BE2C (cell line): ENCODE measurements at regions not wholly inside any gene's neighbourhood (a gene's known extent, or its start where the extent isn't known, plus 50 kb on each side); places are given as distances from the start of the nearest gene placed in this dataset.
A peak's percentile ranks its signal among the peaks of the same experiment; 100 is the strongest.

Experiments
- DNase-seq: peaks from one replicate; pipeline ENCODE4 v3.0.0-alpha.2; 2020
- H3K27me3 ChIP-seq: fragments of 250-450 bp; sonication (Bioruptor Pico); 2 replicates; pipeline ENCODE4 v1.5.1; 2020; ENCODE audit warnings: mild to moderate bottlenecking
- H3K36me3 ChIP-seq: fragments of 250-450 bp; sonication (Bioruptor Pico); 2 replicates; pipeline ENCODE4 v1.5.1; 2020; ENCODE audit warnings: mild to moderate bottlenecking
- H3K4me1 ChIP-seq: fragments of 250-450 bp; sonication (Bioruptor Pico); 2 replicates; pipeline ENCODE4 v1.5.1; 2020
- H3K4me3 ChIP-seq: 2 replicates; pipeline ENCODE4 v1.5.1; 2011; ENCODE audit warnings: low read depth, low read length
- H3K9me3 ChIP-seq: fragments of 250-450 bp; sonication (Bioruptor Pico); 2 replicates; pipeline ENCODE4 v1.5.1; 2020
- TF ChIP-seq, protein P1 (sequence below): IDR thresholded peaks from 2 replicates; pipeline ENCODE4 v1.5.1; 2012; ENCODE audit warnings: mild to moderate bottlenecking, low read depth, low read length

DNA sequence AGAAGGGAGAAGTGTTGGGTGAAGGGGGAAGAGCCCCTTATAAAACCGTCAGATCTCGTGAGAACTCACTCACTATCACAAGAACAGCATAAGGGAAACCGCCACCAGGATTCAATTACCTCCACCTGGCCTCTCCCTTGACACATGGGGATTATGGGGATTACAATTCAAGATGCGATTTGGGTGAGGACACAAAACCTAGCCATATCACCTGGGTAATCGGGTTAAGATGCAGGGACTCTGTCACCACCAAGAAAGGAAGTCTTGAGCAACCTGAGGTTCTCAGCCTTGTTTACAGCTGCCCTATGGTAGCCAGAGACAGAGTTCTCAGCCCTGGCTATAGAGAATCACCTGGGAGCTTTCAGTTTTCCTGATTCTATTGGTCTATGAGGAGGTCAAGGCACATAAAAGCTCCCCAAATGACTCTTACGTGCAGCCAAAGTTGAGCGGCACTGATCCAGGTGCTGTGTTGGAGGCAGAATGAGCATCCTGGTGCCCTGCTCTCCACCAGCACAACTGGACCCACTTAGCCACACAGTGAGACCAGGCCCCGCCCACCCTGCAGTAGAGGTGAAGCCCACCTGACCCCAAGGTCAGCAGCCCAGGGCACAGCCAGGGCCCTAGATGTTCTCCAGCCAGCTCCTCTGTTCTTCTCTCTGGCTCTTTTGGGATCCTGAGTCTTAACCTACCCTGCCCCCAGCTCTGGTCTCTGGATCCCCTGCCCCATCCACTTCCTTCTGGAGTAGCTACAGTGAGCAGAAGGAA, 138.5 kb upstream of the CDH5 start:
- H3K4me1 ChIP-seq: no peaks in the 10 kb centered on the region
- no peak overlapping the region for H3K4me3 ChIP-seq
- no peaks in the 10 kb centered on the region for H3K9me3 ChIP-seq
- TF ChIP-seq, protein P1, sequence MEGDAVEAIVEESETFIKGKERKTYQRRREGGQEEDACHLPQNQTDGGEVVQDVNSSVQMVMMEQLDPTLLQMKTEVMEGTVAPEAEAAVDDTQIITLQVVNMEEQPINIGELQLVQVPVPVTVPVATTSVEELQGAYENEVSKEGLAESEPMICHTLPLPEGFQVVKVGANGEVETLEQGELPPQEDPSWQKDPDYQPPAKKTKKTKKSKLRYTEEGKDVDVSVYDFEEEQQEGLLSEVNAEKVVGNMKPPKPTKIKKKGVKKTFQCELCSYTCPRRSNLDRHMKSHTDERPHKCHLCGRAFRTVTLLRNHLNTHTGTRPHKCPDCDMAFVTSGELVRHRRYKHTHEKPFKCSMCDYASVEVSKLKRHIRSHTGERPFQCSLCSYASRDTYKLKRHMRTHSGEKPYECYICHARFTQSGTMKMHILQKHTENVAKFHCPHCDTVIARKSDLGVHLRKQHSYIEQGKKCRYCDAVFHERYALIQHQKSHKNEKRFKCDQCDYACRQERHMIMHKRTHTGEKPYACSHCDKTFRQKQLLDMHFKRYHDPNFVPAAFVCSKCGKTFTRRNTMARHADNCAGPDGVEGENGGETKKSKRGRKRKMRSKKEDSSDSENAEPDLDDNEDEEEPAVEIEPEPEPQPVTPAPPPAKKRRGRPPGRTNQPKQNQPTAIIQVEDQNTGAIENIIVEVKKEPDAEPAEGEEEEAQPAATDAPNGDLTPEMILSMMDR: no peak
- H3K36me3 ChIP-seq: no peaks in the 10 kb centered on the region
- no peak for DNase-seq
- no peaks in the 10 kb centered on the region for H3K27me3 ChIP-seq

DNA sequence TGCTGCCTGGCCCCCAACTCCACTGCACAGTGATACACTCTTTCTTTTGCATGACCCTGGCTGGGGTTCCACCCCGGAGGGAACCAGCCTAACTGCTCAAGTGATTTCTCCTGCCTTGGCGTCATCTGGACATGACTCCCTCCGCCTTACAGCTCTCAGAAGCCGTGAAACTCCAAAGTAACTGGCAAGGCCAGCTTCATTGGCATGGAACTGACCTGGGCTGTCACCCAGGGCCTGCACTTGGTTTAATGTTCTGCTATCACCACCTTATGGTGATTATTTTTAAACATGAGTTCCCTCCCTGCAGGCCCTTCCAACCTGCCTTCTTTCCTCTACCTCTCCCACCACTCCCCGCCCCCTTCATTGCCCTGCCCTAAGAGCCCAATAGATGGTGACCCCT, 139.7 kb upstream of the CDH5 start:
- Histone ChIP-seq H3K9me3 (no peaks in the 10 kb centered on the region), H3K36me3 (no peaks in the 10 kb centered on the region), H3K4me3 (no peak overlapping the region), H3K27me3 (no peaks in the 10 kb centered on the region), H3K4me1 (no peaks in the 10 kb centered on the region)
- TF ChIP-seq, protein P1: no peak
- DNase-seq: no peak

DNA sequence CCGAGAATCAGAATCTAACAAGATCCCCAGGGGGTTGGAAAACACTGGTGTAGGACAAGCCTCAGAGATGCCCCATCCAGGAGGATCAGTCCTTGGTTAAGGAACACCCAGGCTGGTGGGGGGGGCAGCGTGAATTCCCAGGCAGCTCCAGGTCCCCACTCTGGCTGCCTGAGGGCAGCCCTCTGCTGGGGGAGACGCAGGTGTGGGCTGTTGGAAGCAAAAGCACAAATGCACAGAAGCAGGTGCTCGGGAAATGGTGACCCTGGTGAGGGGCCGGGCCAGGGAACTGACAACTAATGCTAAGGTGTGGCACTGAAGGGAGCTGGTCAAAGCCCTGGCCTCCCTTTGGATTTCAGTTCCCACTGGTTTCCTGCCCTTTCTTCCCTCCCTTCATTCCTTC, 140.8 kb upstream of the CDH5 start:
- Histone ChIP-seq H3K27me3 (no peaks in the 10 kb centered on the region), H3K9me3 (no peaks in the 10 kb centered on the region), H3K36me3 (no peaks in the 10 kb centered on the region), H3K4me1 (no peaks in the 10 kb centered on the region), H3K4me3 (no peak overlapping the region)
- TF ChIP-seq, protein P1: no peak
- no peak for DNase-seq

DNA sequence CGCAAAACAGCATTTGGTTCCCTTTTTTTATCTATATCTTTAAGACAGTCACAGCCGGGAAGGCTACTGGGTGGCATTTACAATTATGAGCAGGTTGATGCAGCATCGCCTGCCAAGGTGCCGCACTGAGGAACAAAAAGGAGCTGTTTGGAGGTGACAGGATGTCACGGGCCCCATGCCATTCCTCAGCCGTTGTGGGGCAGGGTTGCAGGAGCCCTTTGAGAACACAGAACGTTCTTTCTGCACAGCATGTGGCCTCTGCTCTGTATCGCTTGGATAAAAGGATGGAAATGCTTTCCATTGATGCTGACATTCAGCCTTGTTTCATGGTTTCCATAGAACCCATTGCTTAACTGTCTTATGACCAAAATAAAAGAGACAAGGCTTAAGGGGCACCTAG, 141.9 kb upstream of the CDH5 start:
- TF ChIP-seq, protein P1: no peak
- Histone ChIP-seq H3K4me1 (no peaks in the 10 kb centered on the region), H3K27me3 (no peaks in the 10 kb centered on the region), H3K9me3 (no peaks in the 10 kb centered on the region), H3K36me3 (no peaks in the 10 kb centered on the region), H3K4me3 (no peak overlapping the region)
- DNase-seq: no peak

DNA sequence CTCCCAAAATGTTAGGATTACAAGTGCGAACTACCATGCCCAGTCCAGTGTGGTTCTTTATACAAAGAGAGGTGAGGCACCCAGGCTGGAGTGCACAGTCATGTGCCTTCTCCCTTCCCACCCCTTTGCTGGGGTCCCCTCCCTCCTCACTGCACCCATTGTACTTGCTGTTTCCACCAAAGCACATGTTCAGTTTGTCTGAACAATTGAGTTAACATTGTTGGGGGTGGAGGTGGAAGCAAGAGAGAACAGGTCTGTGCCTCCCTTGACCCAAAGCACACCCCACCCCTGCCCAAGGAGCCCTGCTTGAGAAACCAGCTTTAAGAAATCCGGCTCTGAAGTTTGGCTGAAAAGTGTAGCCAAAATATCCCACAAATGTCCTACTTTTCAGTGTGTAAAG, 142.3 kb upstream of the CDH5 start:
- Histone ChIP-seq H3K36me3 (no peaks in the 10 kb centered on the region), H3K9me3 (no peaks in the 10 kb centered on the region), H3K4me1 (no peaks in the 10 kb centered on the region), H3K27me3 (no peaks in the 10 kb centered on the region), H3K4me3 (no peak overlapping the region)
- TF ChIP-seq, protein P1: no peak
- no peak for DNase-seq

DNA sequence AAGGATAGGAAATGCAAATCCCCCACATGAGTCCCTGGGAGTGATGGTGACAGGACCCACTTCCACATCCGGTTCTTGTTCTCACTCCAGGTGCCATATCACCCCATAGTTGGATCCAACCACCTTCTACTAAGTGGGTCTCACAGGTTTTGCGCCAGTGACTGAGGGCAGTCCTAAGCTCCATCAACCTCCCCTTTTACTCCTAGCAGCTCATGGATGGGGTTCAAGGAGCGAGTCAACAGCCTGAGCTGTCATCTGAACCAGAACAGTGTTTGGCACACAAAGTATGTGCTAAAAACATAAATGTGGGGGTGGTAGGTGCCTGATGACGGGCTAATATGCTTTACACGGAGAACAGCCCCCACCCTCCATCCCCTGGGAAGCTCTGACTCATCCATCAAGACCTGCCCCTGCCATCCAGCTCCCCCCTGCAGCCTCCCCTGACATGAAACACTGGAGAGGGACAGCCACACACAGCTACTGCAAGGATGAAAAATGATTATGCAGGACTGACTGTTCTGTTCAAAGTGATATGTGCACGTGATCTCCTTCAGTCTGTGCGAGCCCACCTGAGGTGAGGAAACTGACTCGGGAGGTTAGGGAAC, 143.2 kb upstream of the CDH5 start:
- H3K27me3 ChIP-seq: no peaks in the 10 kb centered on the region
- peak; percentile 32 for DNase-seq
- no peaks in the 10 kb centered on the region for H3K9me3 ChIP-seq
- TF ChIP-seq, protein P1: no peak
- H3K36me3 ChIP-seq: no peaks in the 10 kb centered on the region
- no peaks in the 10 kb centered on the region for H3K4me1 ChIP-seq
- no peak overlapping the region for H3K4me3 ChIP-seq
